Muscle of leg (tissue), 3 donors: ENCODE measurements at regions not wholly inside any gene's neighbourhood (a gene's known extent, or its start where the extent isn't known, plus 50 kb on each side); places are given as distances from the start of the nearest gene placed in this dataset.
A peak's percentile ranks its signal among the peaks of the same experiment; 100 is the strongest.

Source experiments
- DNase-seq: peaks from one replicate; pipeline ENCODE4 v3.0.0; 2013
- H3K27ac ChIP-seq: one replicate; pipeline ENCODE4 v1.5.1; 2013; ENCODE audit warnings: mild to moderate bottlenecking, low read length, control low read depth
- H3K27me3 ChIP-seq: one replicate; pipeline ENCODE4 v1.6.1; 2013; ENCODE audit warnings: low read length; ENCODE audit not compliant: control insufficient read depth, insufficient read depth
- H3K36me3 ChIP-seq: one replicate; pipeline ENCODE4 v1.6.1; 2013; ENCODE audit warnings: low read length; ENCODE audit not compliant: control insufficient read depth, insufficient read depth
- H3K4me1 ChIP-seq: one replicate; pipeline ENCODE4 v1.6.1; 2013; ENCODE audit warnings: low read length; ENCODE audit not compliant: control insufficient read depth, insufficient read depth
- H3K4me3 ChIP-seq: one replicate; pipeline ENCODE4 v1.5.1; 2013; ENCODE audit warnings: low read length, control low read depth
- H3K9me3 ChIP-seq: replicated peaks from 2 replicates; pipeline ENCODE4 v1.6.1; 2013; ENCODE audit warnings: low read depth, low read length; ENCODE audit not compliant: control insufficient read depth
- WGBS: methylation state at CpG from one replicate; pipeline ENCODE4 v1.1.5; 2013; ENCODE audit warnings: missing lambda C conversion rate; ENCODE audit not compliant: insufficient coverage; 5-methylcytosine and 5-hydroxymethylcytosine counted together

DNA sequence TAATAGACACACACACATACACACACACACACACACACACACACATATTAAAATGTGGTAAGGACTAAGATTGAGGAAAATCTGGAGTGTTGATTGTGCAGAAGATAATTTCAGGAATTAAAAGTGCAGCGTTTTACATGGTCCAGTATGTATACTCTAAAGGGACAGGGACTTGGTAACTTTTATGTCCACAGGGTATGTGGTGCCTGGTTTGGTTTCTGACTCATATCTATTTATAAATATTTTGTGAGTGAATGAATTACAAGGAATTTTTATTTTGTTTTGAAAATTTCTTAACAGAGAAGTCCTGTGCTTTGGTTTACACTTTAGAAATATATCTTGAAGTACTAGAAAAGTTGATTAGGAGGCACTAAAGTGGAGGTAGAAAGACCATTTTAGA is 287.7 kb upstream of the NXPH2 start:
- no peak overlapping the region for H3K4me3 ChIP-seq
- no peaks in the 10 kb centered on the region for H3K36me3 ChIP-seq
- no peak for DNase-seq
- no peaks in the 10 kb centered on the region for H3K27me3 ChIP-seq
- WGBS: no CpG with 5 or more reads among the region's 1 CpG
- H3K9me3 ChIP-seq: no peaks in the 10 kb centered on the region
- no peak overlapping the region for H3K27ac ChIP-seq
- H3K4me1 ChIP-seq: no peaks in the 10 kb centered on the region

DNA sequence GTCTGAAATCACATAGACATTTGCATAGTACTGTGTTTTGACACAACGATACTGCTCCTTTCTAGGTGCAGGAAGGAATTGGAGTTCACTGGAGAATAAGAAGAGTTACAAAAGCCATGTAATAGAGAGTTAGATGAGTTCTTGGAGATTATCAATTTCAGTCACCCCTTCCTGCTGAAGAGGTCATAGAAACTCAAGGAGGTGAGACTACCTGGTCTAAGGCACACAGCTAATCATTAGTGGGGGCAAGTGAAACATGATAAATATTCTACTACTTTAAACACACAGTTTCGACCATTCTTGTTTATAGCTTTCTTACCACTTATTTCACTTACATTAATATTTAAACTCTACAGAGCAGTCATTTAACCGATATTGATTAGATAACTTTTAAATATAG is 286.9 kb upstream of the NXPH2 start:
- DNase-seq: no peak
- H3K36me3 ChIP-seq: no peaks in the 10 kb centered on the region

GRCh38 chr2:139064159-139064558 is 284.0 kb upstream of the NXPH2 start:
- H3K27ac ChIP-seq: no peak overlapping the region
- no peak for DNase-seq
- H3K36me3 ChIP-seq: no peaks in the 10 kb centered on the region
- H3K9me3 ChIP-seq: no peaks in the 10 kb centered on the region
- H3K4me1 ChIP-seq: no peaks in the 10 kb centered on the region
- H3K27me3 ChIP-seq: no peaks in the 10 kb centered on the region
- no peak overlapping the region for H3K4me3 ChIP-seq

More for the DNA sequence above, 286.9 kb upstream of the NXPH2 start:
- no peaks in the 10 kb centered on the region for H3K4me1 ChIP-seq
- no peak overlapping the region for H3K27ac ChIP-seq
- H3K9me3 ChIP-seq: no peaks in the 10 kb centered on the region
- WGBS: no CpG with 5 or more reads among the region's 3 CpGs
- H3K27me3 ChIP-seq: no peaks in the 10 kb centered on the region
- no peak overlapping the region for H3K4me3 ChIP-seq

GRCh38 chr2:139059617-139060016 is 279.4 kb upstream of the NXPH2 start:
- Histone ChIP-seq H3K36me3 (no peaks in the 10 kb centered on the region), H3K27me3 (no peaks in the 10 kb centered on the region), H3K9me3 (no peaks in the 10 kb centered on the region), H3K27ac (no peak overlapping the region), H3K4me3 (no peak overlapping the region), H3K4me1 (no peaks in the 10 kb centered on the region)
- no peak for DNase-seq
- WGBS: no CpG with 5 or more reads among the region's 2 CpGs

DNA sequence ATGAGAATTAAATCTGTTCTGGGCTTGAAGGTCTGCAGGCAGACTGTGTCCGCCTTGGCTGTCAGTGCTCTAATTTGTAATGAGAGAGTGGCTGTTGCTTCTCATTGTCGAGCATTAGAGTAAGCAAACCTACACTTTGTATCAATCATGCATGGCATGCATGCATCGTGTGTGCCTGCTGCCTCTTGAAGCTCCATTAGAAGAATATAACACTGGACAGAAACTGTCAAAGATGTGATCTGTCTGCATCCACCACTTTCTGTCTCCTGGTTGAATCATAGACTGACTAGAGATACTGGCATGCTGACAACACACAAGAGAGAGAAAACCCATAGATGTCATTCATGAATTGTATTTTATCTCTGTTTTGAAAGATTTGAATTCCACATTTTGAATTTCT is 275.0 kb upstream of the NXPH2 start:
- Histone ChIP-seq H3K36me3 (no peaks in the 10 kb centered on the region), H3K4me1 (no peaks in the 10 kb centered on the region), H3K27ac (no peak overlapping the region), H3K9me3 (no peaks in the 10 kb centered on the region), H3K4me3 (no peak overlapping the region), H3K27me3 (no peaks in the 10 kb centered on the region)
- 100% methylated on average over 1 of the region's 3 CpGs for WGBS
- no peak for DNase-seq

GRCh38 chr2:139048017-139048416 is 267.8 kb upstream of the NXPH2 start:
- DNase-seq: no peak
- H3K36me3 ChIP-seq: no peaks in the 10 kb centered on the region
- H3K9me3 ChIP-seq: no peaks in the 10 kb centered on the region
- H3K27ac ChIP-seq: no peak overlapping the region
- no peak overlapping the region for H3K4me3 ChIP-seq
- H3K27me3 ChIP-seq: no peaks in the 10 kb centered on the region
- no peaks in the 10 kb centered on the region for H3K4me1 ChIP-seq

DNA sequence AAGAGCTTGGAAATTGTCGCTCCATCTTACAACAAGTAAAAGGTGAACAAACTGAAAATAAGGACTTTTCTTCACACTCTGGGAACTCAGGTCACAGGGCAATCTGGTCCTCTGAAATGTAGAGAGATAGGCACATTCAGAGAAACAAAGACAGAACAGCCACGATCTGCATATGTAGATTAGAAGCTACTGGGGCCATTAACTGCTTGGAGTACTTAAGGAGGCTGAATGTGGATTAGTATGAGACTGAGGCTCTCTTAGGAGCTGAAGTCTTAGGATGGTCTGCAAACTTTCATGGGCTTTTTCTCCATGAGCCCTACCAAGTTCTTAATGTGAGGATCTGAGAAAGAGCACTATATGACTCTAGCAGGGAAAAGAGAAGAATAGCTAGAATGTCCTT is 265.3 kb upstream of the NXPH2 start:
- no peak overlapping the region for H3K27ac ChIP-seq
- WGBS: 75% methylated on average over 1 of the region's 2 CpGs
- no peak overlapping the region for H3K4me3 ChIP-seq
- no peaks in the 10 kb centered on the region for H3K36me3 ChIP-seq
- no peak for DNase-seq
- no peaks in the 10 kb centered on the region for H3K4me1 ChIP-seq
- H3K27me3 ChIP-seq: no peaks in the 10 kb centered on the region
- H3K9me3 ChIP-seq: no peaks in the 10 kb centered on the region

DNA sequence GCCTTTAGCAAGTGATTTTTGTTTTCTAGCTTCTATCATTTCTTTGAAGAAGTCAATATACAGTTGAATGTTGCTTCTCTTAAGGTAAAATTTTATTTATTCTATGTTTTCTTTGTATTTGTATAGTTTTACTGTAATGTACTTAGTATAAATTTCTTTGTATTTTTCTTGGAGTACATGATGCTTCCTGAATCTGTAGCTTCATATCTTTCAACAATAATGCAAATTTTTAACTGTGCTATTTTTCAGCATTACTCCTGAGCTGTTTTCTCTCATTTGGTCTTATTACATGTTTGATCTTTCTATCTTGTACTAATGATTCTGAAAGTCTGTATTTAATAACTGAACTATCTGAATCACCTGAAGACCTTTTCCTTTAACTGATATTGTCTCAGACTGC is 253.9 kb upstream of the NXPH2 start:
- Histone ChIP-seq H3K27ac (no peak overlapping the region), H3K27me3 (no peaks in the 10 kb centered on the region), H3K4me1 (no peaks in the 10 kb centered on the region), H3K9me3 (no peaks in the 10 kb centered on the region), H3K36me3 (no peaks in the 10 kb centered on the region), H3K4me3 (no peak overlapping the region)
- no peak for DNase-seq

GRCh38 chr2:139033300-139033699 is 253.1 kb upstream of the NXPH2 start:
- H3K4me3 ChIP-seq: no peak overlapping the region
- H3K4me1 ChIP-seq: no peaks in the 10 kb centered on the region
- DNase-seq: peak; percentile 15
- no CpG with 5 or more reads among the region's 2 CpGs for WGBS
- no peak overlapping the region for H3K27ac ChIP-seq
- H3K36me3 ChIP-seq: no peaks in the 10 kb centered on the region
- no peaks in the 10 kb centered on the region for H3K27me3 ChIP-seq
- H3K9me3 ChIP-seq: no peaks in the 10 kb centered on the region

- H3K27ac ChIP-seq: no peak overlapping the region
- no peaks in the 10 kb centered on the region for H3K27me3 ChIP-seq
- no peak overlapping the region for H3K4me3 ChIP-seq
- no peaks in the 10 kb centered on the region for H3K36me3 ChIP-seq
- DNase-seq: peak; percentile 21
- no peaks in the 10 kb centered on the region for H3K9me3 ChIP-seq
- H3K4me1 ChIP-seq: no peaks in the 10 kb centered on the region
These were observed 251.5 kb upstream of the NXPH2 start for GRCh38 chr2:139031722-139032121.

DNA sequence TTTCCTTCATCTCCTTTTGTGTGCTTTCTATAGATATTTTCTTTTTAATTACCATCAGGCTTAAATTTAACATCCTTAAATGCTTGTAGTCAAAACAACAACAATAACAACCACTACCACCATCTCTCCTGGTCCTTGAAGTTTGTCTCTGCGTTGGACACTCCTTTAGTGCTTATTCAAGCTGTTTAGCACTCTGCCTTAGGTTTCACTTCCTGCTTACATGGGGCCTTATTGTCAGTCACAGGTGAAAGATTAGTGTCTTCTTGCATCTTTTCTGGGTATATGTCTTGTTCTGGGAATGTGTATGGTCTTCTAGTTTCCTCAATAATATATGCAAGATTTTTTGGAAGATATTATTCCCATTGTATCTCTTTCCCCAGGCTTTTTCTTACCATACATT is 240.1 kb upstream of the NXPH2 start:
- peaks cover 10% of the 10 kb centered on the region for H3K9me3 ChIP-seq
- H3K27ac ChIP-seq: no peak overlapping the region
- no peaks in the 10 kb centered on the region for H3K4me1 ChIP-seq
- H3K36me3 ChIP-seq: no peaks in the 10 kb centered on the region
- no CpG with 5 or more reads among the region's 1 CpG for WGBS
- no peak overlapping the region for H3K4me3 ChIP-seq
- no peak for DNase-seq
- no peaks in the 10 kb centered on the region for H3K27me3 ChIP-seq
